ENCODE measurements at regions not wholly inside any gene's neighbourhood (a gene's known extent, or its start where the extent isn't known, plus 50 kb on each side); places are given as distances from the start of the nearest gene placed in this dataset.

GRCh38 chrX:148265829-148266228 lies 234.6 kb upstream of the AFF2 start:
- Mint-ChIP-seq H3K27ac (no peak overlapping the region), H3K4me3 (no peak overlapping the region), H3K9me3 (peaks cover 46 to 60% of the 10 kb centered on the region in 2 experiments), H3K27me3 (ENCODE audit: low read depth) (no peaks in the 10 kb centered on the region), H3K36me3 (ENCODE audit: insufficient read depth in 1 of 3, low read depth in 3 of 3) (peaks cover 0 to 6% (median 1%) of the 10 kb centered on the region in 3 experiments; a peak in 3 of 7 replicates), H3K4me1 (peaks cover 2% of the 10 kb centered on the region in 2 experiments; a peak in 1 of 4 replicates)
- TF ChIP-seq CTCF (conservative IDR thresholded peaks at IDR 0.05) = no peak
- no peak overlapping the region for H4K5ac ChIP-seq (ENCODE audit: insufficient read length, low read depth, low read length)
- no peak overlapping the region for H2BK12ac ChIP-seq (ENCODE audit: insufficient read length, low read depth, low read length)
- no peaks in the 10 kb centered on the region for H3K23me2 ChIP-seq (ENCODE audit: insufficient read length, low read depth, low read length, poor library complexity, severe bottlenecking)
- no peaks in the 10 kb centered on the region for H3K79me2 ChIP-seq (ENCODE audit: insufficient read depth, low read length)
- H3T11ph ChIP-seq (ENCODE audit: low read length) = no peak overlapping the region
- no peak overlapping the region for H2BK120ac ChIP-seq (ENCODE audit: low read depth, low read length, poor library complexity, severe bottlenecking)
- no peak overlapping the region for H2AFZ ChIP-seq (ENCODE audit: low read length)
- no peaks in the 10 kb centered on the region for H3K4me1 ChIP-seq (ENCODE audit: insufficient read depth, low read length)
- no peak overlapping the region for H3K27ac ChIP-seq (ENCODE audit: insufficient read length, low read depth, low read length)
- H2BK20ac ChIP-seq (ENCODE audit: low read depth, low read length, poor library complexity, severe bottlenecking) = no peak overlapping the region
- H4K91ac ChIP-seq (ENCODE audit: insufficient read length, low read depth, low read length) = no peak overlapping the region
- no peak overlapping the region for H3K14ac ChIP-seq (ENCODE audit: insufficient read depth, low read length)
- no peak overlapping the region for H3K23ac ChIP-seq (ENCODE audit: insufficient read length, low read depth, low read length)
- H4K8ac ChIP-seq (replicated peaks; ENCODE audit: insufficient read length, low read depth, low read length) = no peak overlapping the region
- peaks cover 19% of the 10 kb centered on the region for H3K9me3 ChIP-seq (ENCODE audit: control insufficient read depth, low read depth, low read length)
- H3K4ac ChIP-seq (ENCODE audit: low read depth, low read length) = no peak overlapping the region
- H3K79me1 ChIP-seq (ENCODE audit: insufficient read depth, low read depth, low read length, poor library complexity, severe bottlenecking) = no peaks in the 10 kb centered on the region
- no peak overlapping the region for H3K9ac ChIP-seq (ENCODE audit: extremely low read depth, insufficient read length, low read length)
- no peak overlapping the region for H2BK5ac ChIP-seq (ENCODE audit: insufficient read length, low read length)
- no peak overlapping the region for H3K18ac ChIP-seq (ENCODE audit: insufficient read length, low read depth, low read length)
- no peaks in the 10 kb centered on the region for H3K27me3 ChIP-seq (ENCODE audit: insufficient read depth, low read length)
- no peak overlapping the region for H2BK15ac ChIP-seq (ENCODE audit: low read depth, low read length)
- no peaks in the 10 kb centered on the region for H4K20me1 ChIP-seq (ENCODE audit: control insufficient read depth, insufficient read depth, insufficient read length)
- H2AK5ac ChIP-seq (ENCODE audit: insufficient read length, low read length) = no peak overlapping the region
- H3K4me2 ChIP-seq (ENCODE audit: insufficient read depth, insufficient read length, low read length) = no peak overlapping the region
- H3K56ac ChIP-seq (ENCODE audit: insufficient read length, low read depth, low read length) = no peak overlapping the region
- no peak for DNase-seq
